KOPT-K1 (cell line): ENCODE measurements at regions not wholly inside any gene's neighbourhood (a gene's known extent, or its start where the extent isn't known, plus 50 kb on each side); places are given as distances from the start of the nearest gene placed in this dataset.
"Not testable (repeated sequence)": the region's sequence is repeated elsewhere in the genome, so short reads cannot be mapped to it uniquely, and the experiment has no call there.

Experiments used
- H3K27ac ChIP-seq: fragments of 200-600 bp; sonication (generic); 2 replicates; pipeline ENCODE4 v1.5.1; 2016; ENCODE audit warnings: antibody characterized with exemption, mild to moderate bottlenecking, low read depth, low read length; ENCODE audit not compliant: poor library complexity, severe bottlenecking
- H3K36me3 ChIP-seq: fragments of 200-600 bp; sonication (generic); 2 replicates; pipeline ENCODE4 v1.5.1; 2017; ENCODE audit warnings: antibody characterized with exemption, mild to moderate bottlenecking, low read length, moderate library complexity; ENCODE audit not compliant: insufficient read depth
- H3K9me3 ChIP-seq: fragments of 200-600 bp; sonication (generic); 2 replicates; pipeline ENCODE4 v1.5.1; 2017; ENCODE audit warnings: antibody characterized with exemption, low read length, mild to moderate bottlenecking; ENCODE audit not compliant: insufficient read depth, poor library complexity, severe bottlenecking

DNA sequence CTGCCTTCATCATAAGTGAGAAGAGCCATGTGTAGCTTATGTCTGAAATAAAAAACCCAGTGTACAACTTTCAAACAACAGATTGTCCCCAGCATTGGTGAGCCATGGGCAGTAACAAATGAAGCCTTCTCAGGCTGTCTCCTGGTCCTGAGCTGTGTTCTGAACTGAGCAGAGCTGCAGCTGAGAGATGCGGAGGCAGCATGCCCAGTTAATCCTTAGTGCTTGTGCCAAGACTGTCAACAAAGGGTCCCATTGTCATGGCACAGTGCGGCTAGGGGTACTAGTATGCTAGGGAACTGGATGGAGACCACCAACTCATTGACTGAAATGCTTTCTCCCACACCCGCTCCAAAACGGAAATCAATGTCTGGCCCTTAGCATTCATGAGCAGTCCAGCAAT, 154.3 kb downstream of the RMST start:
- Histone ChIP-seq H3K9me3 (no peaks in the 10 kb centered on the region), H3K27ac (no peak overlapping the region), H3K36me3 (no peaks in the 10 kb centered on the region)

DNA sequence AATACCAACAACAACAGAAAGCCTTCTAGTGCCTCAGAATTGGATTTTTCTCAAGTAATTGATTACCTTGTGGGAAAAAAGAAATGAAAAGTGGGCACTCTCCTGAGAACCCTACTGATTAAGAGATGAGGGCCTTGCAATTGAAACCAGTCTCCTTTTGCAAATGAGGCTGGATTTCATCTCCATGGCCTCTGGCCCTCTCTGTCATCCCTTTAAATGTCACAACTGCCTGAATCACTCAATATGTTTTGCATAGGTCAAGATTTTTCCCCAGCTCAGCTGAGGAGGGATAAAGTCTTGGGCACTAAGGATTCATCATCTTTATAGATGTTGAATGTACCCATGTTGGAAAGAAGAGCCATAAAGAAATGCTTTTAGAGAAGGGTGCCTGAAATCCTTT, 166.4 kb downstream of the RMST start:
- no peak overlapping the region for H3K27ac ChIP-seq
- no peaks in the 10 kb centered on the region for H3K36me3 ChIP-seq
- H3K9me3 ChIP-seq = no peaks in the 10 kb centered on the region

DNA sequence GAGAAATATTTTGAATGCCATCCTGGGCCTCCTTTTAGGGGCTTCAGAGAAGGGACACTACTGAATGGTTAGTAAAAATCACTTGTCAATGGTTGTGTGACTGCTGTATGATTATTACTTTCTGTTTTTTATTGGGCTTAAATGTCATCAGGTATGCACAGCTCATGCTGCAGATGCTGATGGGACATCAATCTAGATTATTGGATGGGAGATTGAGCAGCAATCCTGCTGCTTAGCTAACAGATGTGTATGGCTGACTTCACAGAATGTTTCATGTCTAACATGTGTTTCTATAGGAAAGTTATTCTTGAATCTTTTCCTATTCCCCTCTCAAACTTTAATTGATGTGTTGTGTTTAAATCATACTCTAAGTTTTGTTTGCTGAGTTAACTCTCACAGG, 166.8 kb downstream of the RMST start:
- H3K9me3 ChIP-seq = no peaks in the 10 kb centered on the region
- no peak overlapping the region for H3K27ac ChIP-seq
- H3K36me3 ChIP-seq = no peaks in the 10 kb centered on the region

DNA sequence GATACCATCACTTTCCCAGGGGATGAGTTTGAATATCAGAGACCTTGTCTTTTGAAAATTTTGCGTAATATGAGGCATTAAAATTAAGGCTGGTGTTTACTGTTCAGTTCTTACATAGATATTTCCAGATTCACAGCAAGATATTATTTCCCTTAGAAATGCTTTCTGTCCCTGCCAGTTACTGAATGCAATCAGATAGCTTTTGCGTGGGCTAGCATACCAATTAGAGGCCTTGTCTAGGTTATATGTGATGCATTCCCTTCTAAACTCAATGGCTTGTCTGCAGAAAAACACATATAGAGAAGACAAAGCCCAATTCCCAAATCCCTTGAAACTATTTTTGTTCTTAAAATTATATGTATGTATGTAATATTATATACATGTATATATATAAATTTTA, 167.8 kb downstream of the RMST start:
- no peak overlapping the region for H3K27ac ChIP-seq
- no peaks in the 10 kb centered on the region for H3K36me3 ChIP-seq
- no peaks in the 10 kb centered on the region for H3K9me3 ChIP-seq

DNA sequence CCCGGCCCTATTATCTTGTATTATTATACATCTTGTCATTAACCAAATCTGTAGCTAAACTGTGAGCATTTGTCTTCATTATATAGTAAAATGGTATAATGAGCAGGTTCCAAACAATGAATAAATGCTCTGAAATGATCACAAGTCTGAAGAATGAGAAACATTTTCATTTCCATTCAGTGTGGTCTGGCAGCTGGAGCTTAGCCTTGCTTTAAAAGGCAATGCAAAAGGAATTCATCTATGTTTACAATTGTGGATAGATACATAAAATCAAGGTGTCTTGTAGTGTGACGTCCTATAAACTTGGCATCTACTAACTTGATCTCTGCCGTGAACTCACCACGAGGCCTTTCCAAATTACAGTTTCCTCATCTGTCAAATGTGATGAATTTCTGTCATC, 168.3 kb downstream of the RMST start:
- Histone ChIP-seq H3K9me3 (no peaks in the 10 kb centered on the region), H3K36me3 (no peaks in the 10 kb centered on the region), H3K27ac (no peak overlapping the region)

DNA sequence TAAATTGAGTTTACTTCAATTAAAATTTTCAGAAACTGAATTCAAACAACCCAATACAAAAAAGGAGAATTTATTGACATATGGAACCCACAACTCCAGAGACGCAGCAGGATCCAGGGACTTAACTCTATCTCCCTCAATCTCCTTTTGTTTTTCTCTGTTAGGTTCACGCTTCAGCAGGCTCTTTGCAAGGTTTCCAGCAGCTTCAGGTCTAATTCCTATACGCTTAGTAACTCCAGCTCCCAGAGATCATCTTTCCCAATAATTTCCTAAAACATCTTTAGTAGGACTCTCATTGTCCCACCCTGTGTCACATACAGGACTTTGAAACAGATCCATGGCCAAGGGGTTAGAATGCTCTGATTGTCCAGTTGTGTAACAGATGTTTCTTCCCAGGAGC, 175.2 kb downstream of the RMST start:
- H3K36me3 ChIP-seq = no peaks in the 10 kb centered on the region
- H3K9me3 ChIP-seq = no peaks in the 10 kb centered on the region
- no peak overlapping the region for H3K27ac ChIP-seq

DNA sequence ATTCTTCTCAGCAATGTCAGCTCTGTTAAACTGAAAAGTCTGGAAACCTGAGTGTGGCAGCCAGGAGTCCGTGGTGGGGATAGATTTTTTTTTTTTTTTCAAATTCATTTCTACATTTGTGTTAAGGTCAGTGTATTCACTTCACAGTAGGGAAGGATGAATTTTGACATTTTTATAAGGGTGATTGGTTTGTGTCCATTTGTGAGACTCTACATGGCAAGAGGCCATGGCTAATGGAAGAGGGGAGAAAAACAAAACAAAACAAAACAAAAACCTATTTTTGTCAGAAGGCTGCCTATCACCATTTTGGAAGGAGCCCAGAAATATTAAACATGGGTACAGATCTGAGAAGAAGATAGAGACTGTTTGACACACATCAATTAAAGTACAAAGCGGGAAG, 176.1 kb downstream of the RMST start:
- Histone ChIP-seq H3K9me3 (no peaks in the 10 kb centered on the region), H3K27ac (no peak overlapping the region), H3K36me3 (no peaks in the 10 kb centered on the region)

DNA sequence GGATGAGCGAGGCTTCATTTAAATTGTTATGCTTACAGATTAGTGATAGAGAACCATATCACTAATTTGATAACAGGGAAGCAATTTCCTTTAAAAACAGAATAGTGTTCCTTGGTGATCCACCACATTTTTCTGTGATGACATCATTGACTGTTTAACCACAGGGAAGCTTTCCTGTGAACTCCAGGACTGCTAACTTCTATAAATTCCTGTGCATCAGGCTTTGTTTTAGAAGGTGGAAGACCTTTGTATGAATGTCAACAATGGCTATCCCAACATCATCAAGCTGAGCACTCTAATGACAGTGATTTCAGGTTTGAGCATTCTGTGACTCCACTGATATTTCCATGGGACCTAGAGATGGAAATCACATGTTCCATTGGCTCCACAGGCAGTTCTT, 177.1 kb downstream of the RMST start:
- Histone ChIP-seq H3K9me3 (no peaks in the 10 kb centered on the region), H3K36me3 (no peaks in the 10 kb centered on the region), H3K27ac (no peak overlapping the region)

DNA sequence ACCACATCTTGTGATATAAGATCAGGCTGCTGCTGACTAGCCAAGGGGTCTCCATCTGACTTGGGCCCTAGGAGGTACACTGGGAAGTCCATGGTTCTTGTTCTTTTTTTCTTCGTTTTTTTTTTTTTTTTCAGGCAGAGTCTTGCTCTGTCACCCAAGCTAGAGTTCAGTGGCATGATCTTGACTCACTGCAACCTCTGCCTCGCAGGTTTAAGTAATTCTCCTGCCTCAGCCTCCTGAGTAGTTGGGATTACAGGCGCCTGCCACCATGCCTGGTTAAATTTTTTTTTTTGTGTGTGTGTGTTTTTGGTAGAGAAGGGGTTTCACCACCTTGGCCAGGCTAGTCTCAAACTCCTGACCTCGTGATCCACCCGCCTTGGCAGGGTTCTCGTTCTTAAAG, 178.2 kb downstream of the RMST start:
- Histone ChIP-seq H3K27ac (no peak overlapping the region), H3K9me3 (no peaks in the 10 kb centered on the region), H3K36me3 (no peaks in the 10 kb centered on the region)

DNA sequence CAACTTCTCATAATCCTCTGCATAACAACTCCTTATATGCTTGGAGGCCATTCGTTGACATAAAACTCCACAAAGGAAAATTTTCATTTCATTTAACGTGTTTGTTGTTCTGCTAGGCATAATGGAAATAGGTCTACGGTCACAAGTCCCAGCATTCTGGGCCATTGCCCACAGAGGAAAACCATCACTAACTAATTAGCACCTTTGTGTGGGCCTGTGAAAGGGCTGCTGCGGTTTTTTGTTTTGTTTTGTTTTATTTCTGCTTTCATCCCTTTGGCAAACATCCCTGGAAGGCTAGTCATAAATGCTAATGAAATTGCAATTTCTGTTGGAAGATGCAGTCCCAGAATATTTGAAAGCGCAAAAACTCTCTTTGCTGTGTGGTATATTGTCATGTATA, 180.3 kb downstream of the RMST start:
- Histone ChIP-seq H3K9me3 (no peaks in the 10 kb centered on the region), H3K27ac (no peak overlapping the region), H3K36me3 (no peaks in the 10 kb centered on the region)

DNA sequence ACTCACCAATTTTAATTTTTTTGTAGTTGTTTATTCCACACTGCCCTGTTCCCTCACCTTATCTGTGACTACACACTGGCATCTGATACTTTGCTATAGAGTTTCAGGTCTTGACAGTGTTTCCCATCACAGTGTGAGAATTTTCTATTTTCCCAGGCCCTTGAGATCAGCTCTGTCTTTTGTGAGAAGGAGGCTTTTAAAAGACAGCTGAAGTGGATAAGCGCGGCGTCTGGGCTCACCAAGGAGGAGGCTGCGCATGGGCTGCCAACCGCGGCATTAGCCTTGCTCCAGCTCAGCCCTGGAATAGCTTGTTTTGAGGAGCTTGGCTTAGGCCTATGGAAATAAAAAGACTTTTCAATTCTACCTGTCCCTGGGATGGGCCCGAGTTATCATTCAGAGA, 181.3 kb downstream of the RMST start:
- no peak overlapping the region for H3K27ac ChIP-seq
- H3K36me3 ChIP-seq = no peaks in the 10 kb centered on the region
- no peaks in the 10 kb centered on the region for H3K9me3 ChIP-seq

DNA sequence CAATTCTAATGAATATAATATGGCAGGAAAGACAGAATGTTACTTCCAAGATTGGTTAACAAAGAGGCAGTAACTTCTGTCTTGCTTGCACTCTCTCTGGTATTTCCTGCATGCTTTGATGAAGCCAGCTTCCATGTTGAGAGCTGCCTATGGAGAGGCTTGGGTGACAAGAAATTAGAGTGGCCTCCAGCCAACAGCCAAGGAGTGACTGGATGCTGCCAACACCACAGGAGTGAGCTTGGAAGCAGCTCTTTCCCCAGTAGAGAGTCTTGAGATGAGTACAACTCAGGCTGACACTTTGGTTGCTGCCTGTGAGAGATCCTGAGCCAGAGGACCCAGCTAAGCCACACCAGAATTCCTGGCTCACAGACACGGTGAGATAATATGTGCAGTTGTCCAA, 183.1 kb downstream of the RMST start:
- Histone ChIP-seq H3K27ac (no peak overlapping the region), H3K36me3 (no peaks in the 10 kb centered on the region), H3K9me3 (no peaks in the 10 kb centered on the region)

DNA sequence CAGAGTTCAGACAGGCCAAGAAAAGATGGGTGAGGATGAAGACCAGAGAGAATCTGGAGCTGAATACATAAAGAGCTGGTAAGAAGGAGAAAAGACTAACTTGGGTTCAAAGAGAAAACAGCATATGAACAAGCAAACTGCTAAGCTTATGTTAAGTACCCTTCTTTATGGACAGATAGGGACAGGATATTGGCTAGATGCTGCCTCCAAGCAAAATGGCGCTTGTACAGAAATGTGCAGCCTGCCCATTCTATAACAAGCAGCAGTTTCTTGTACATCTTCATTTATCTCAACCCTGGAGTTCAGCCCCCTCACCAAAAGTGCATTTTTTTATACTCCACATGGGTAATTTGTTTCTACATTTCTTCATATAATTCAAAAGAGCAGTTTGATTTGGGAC, 184.5 kb downstream of the RMST start:
- no peak overlapping the region for H3K27ac ChIP-seq
- H3K9me3 ChIP-seq = no peaks in the 10 kb centered on the region
- no peaks in the 10 kb centered on the region for H3K36me3 ChIP-seq

DNA sequence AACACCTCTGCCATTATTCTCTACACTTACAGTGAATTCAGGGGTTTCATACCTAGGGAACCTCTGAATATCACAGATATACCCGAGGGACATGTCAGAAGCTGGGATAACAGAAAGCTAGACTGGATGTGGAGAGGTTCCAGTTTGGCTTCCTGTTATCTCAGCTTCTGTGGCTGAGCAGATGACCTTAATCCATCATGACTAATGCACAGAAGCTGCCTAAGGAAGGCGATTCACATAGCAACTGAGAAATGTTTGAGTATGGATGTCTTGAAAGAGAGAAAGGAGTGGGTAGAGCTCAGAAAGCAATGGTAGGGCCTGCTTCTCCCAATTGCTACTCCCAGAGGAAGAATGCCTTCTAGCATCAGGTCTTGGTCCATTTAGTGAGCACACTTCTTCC, 187.6 kb downstream of the RMST start:
- Histone ChIP-seq H3K9me3 (no peaks in the 10 kb centered on the region), H3K36me3 (no peaks in the 10 kb centered on the region), H3K27ac (no peak overlapping the region)

DNA sequence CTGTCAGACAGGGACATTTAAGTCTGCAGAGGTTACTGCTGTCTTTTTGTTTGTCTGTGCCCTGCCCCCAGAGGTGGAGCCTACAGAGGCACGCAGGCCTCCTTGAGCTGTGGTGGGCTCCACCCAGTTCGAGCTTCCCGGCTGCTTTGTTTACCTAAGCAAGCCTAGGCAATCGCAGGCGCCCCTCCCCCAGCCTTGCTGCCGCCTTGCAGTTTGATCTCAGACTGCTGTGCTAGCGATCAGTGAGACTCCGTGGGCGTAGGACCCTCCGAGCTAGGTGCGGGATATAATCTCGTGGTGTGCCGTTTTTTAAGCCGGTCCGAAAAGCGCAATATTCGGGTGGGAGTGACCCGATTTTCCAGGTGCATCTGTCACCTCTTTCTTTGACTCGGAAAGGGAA, 193.9 kb downstream of the RMST start:
- not testable (repeated sequence) for H3K9me3 ChIP-seq, H3K36me3 ChIP-seq, H3K27ac ChIP-seq

DNA sequence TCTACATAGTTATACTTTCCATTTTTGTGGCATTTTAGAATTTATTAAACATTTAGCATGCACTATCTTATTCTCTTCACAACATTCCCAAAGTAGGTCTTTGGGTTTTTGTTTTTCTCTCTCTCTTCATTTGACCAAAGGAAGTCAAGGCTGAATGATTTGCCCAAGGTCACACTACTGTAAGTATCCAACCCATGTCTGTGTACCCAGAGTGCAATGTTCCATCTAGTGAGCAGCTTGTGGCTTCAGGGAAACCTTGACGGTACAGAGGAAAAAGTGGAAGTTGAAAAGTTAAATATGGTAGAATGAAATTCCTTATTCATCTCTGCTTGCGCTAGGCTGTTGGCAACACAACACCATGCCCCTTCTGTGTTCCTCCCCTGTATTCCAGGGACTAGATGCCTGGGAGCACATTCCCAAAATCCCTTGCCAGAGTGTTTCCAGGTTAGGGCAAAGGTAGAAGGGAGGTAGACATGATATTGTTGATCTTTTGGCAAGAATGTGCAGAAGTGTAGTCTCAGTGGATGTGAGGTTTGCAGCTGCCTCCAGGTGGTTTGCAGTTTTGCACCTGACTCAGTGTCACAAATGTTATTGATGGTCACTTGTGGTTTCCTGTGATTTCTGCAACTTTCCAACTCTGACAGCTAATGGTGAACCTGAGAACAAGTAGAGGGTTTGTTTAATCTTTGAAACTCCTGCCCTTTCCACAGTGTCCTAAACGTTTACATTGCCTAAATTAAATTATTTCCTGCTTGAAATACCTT, 196.7 kb downstream of the RMST start:
- Histone ChIP-seq H3K27ac (no peak overlapping the region), H3K9me3 (no peaks in the 10 kb centered on the region), H3K36me3 (no peaks in the 10 kb centered on the region)
